ENCODE measurements at regions not wholly inside any gene's neighbourhood (a gene's known extent, or its start where the extent isn't known, plus 50 kb on each side); places are given as distances from the start of the nearest gene placed in this dataset.

DNA sequence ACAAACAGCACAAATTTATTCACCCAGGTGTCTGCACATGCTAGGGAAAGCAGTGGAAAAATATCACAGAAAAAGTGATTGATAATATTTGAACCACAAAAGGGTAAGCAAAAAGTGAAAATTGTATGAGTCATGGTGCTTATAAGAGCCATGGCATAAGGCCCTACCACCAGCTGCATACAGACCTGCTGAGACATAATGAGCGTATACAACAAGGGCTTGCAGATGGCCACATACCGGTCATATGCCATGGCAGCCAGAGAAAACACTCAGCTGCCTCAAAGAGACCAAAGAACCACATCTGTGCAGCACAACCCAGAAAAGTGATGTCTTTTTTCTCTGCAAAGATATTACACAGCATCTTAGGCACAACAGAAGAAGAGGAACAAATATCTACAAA, 71.4 kb upstream of the OR9G4 start:
- Histone ChIP-seq H3K27ac (replicated peaks in 1 of 4) (no peak overlapping the region), H3K4me1 (no peaks in the 10 kb centered on the region), H3K9me3 (no peaks in the 10 kb centered on the region), H3K36me3 (no peaks in the 10 kb centered on the region), H3K27me3 (no peaks in the 10 kb centered on the region), H3K4me3 (no peak overlapping the region)
- no peak for TF ChIP-seq CTCF (IDR thresholded peaks at IDR 0.05)
- TF ChIP-seq POLR2AphosphoS5 (IDR thresholded peaks at IDR 0.05) = no peak
- no peak for TF ChIP-seq POLR2A (IDR thresholded peaks at IDR 0.05; ENCODE audit: low read depth)
- 73% methylated on average over 2 of the region's 2 CpGs for WGBS
- intact Hi-C loops (cut with DNase I) = no loop called here
- DNase-seq (ENCODE audit: extremely low spot score) = no peak

GRCh38 chr11:56817661-56818060, 69.2 kb upstream of the OR9G4 start:
- Histone ChIP-seq H3K4me3 (no peak overlapping the region), H3K36me3 (no peaks in the 10 kb centered on the region), H3K4me1 (no peaks in the 10 kb centered on the region), H3K27ac (replicated peaks in 1 of 4) (no peak overlapping the region), H3K9me3 (no peaks in the 10 kb centered on the region), H3K27me3 (no peaks in the 10 kb centered on the region)
- WGBS = 64% methylated on average over 3 of the region's 3 CpGs
- DNase-seq (ENCODE audit: extremely low spot score) = no peak
- intact Hi-C loops (cut with DNase I) = no loop called here
- TF ChIP-seq EP300 (IDR thresholded peaks at IDR 0.05) (no peak), POLR2A (IDR thresholded peaks at IDR 0.05; ENCODE audit: low read depth) (no peak), CTCF (IDR thresholded peaks at IDR 0.05) (no peak), POLR2AphosphoS5 (IDR thresholded peaks at IDR 0.05) (no peak)

DNA sequence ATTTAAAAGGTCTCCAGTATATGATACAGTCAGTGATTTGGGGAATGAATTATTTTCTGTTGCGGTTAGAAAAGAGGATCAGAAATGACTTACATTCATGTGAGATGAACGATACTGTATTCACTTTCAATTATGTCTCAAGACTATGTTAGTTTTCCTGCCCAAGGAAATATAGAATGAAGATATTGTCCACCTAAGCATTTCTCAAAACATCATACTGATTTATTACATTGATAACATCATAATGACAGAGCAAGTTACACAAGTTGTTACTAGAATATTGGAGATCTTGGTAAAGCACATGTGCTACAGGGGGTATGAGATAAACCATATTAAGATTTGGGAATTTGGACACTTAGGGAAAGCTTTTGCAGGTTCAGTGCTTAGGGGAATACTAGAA, 67.8 kb upstream of the OR9G4 start:
- H3K9me3 ChIP-seq = no peaks in the 10 kb centered on the region
- 84% methylated on average over 2 of the region's 2 CpGs for WGBS
- H3K27ac ChIP-seq (replicated peaks in 1 of 4) = no peak overlapping the region
- intact Hi-C loops (cut with DNase I) = no loop called here
- no peaks in the 10 kb centered on the region for H3K4me1 ChIP-seq
- no peak overlapping the region for H3K4me3 ChIP-seq
- no peak for TF ChIP-seq EP300 (IDR thresholded peaks at IDR 0.05)
- TF ChIP-seq POLR2AphosphoS5 (IDR thresholded peaks at IDR 0.05) = no peak
- TF ChIP-seq POLR2A (IDR thresholded peaks at IDR 0.05; ENCODE audit: low read depth) = no peak
- no peak for TF ChIP-seq CTCF (IDR thresholded peaks at IDR 0.05)
- H3K36me3 ChIP-seq = no peaks in the 10 kb centered on the region
- no peak for DNase-seq (ENCODE audit: extremely low spot score)
- H3K27me3 ChIP-seq = no peaks in the 10 kb centered on the region

GRCh38 chr11:56808326-56808725, 59.8 kb upstream of the OR9G4 start:
- intact Hi-C loops (cut with DNase I) = no loop called here
- 71% methylated on average over 1 of the region's 1 CpG for WGBS
- H3K4me1 ChIP-seq = no peaks in the 10 kb centered on the region

More at GRCh38 chr11:56808326-56808725, 59.8 kb upstream of the OR9G4 start:
- Histone ChIP-seq H3K27me3 (no peaks in the 10 kb centered on the region), H3K36me3 (no peaks in the 10 kb centered on the region), H3K27ac (replicated peaks in 1 of 4) (no peak overlapping the region), H3K9me3 (peaks cover 0 to 3% (median 0%) of the 10 kb centered on the region in 4 donors), H3K4me3 (no peak overlapping the region)
- no peak for DNase-seq (ENCODE audit: extremely low spot score)
- no peak for TF ChIP-seq POLR2AphosphoS5 (IDR thresholded peaks at IDR 0.05)
- no peak for TF ChIP-seq POLR2A (IDR thresholded peaks at IDR 0.05; ENCODE audit: low read depth)
- TF ChIP-seq CTCF (IDR thresholded peaks at IDR 0.05) = no peak
- TF ChIP-seq EP300 (IDR thresholded peaks at IDR 0.05) = no peak

All from esophagus muscularis mucosa (tissue), 4 donors.